A673 (cell line): ENCODE measurements at regions not wholly inside any gene's neighbourhood (a gene's known extent, or its start where the extent isn't known, plus 50 kb on each side); places are given as distances from the start of the nearest gene placed in this dataset.

Source experiments
- BruUV-seq: library from RNA; stranded (reverse); fragments of 400-500 nt; replicated peaks from 2 replicates; lab custom pipeline; 2021; lab: Mats Ljungman, UMichigan
- CTCF ChIA-PET: fragments of 300-600 bp; sonication (Branson Sonifier 250); formaldehyde crosslinking; loops from one replicate; lab custom pipeline; 2022; ENCODE audit warnings: antibody characterized with exemption; lab: Charles Lee
- POLR2A ChIA-PET: fragments of 300-600 bp; sonication (Branson Sonifier 250); formaldehyde crosslinking; loops from one replicate; lab custom pipeline; 2022; ENCODE audit warnings: antibody characterized with exemption; ENCODE audit not compliant: low non-redundant PET; lab: Charles Lee
- DNase-seq: peaks from one replicate; pipeline ENCODE4 v3.0.0-alpha.2; 2015; ENCODE audit warnings: low spot score
- H3K27ac ChIP-seq: fragments of 200-600 bp; sonication (generic); 2 replicates; pipeline ENCODE4 v1.5.1; 2016; ENCODE audit warnings: mixed run types, low read depth, mild to moderate bottlenecking, mixed read lengths, antibody characterized with exemption, low read length; ENCODE audit not compliant: poor library complexity, severe bottlenecking
- H3K27me3 ChIP-seq: fragments of 200-600 bp; sonication (generic); replicated peaks from 2 replicates; pipeline ENCODE4 v1.6.1; 2017; ENCODE audit warnings: mixed run types, low read depth, mild to moderate bottlenecking, mixed read lengths, antibody characterized with exemption, low read length; ENCODE audit not compliant: insufficient read depth, poor library complexity
- H3K36me3 ChIP-seq: fragments of 200-600 bp; sonication (generic); 2 replicates; pipeline ENCODE4 v1.6.1; 2016; ENCODE audit warnings: mixed run types, mild to moderate bottlenecking, mixed read lengths, antibody characterized with exemption, low read length; ENCODE audit not compliant: insufficient read depth, poor library complexity, severe bottlenecking
- H3K4me1 ChIP-seq: fragments of 200-600 bp; sonication (generic); 2 replicates; pipeline ENCODE4 v1.6.1; 2017; ENCODE audit warnings: mixed run types, mild to moderate bottlenecking, mixed read lengths, antibody characterized with exemption, low read length; ENCODE audit not compliant: insufficient read depth, poor library complexity, severe bottlenecking
- H3K4me3 ChIP-seq: fragments of 200-600 bp; sonication (generic); 2 replicates; pipeline ENCODE4 v1.5.1; 2016; ENCODE audit warnings: low read depth, mixed run types, mild to moderate bottlenecking, mixed read lengths, low read length; ENCODE audit not compliant: poor library complexity, severe bottlenecking
- H3K9me3 ChIP-seq: fragments of 200-600 bp; sonication (generic); 2 replicates; pipeline ENCODE4 v1.6.1; 2016; ENCODE audit warnings: mixed run types, low read depth, mild to moderate bottlenecking, mixed read lengths, antibody characterized with exemption, low read length; ENCODE audit not compliant: poor library complexity, severe bottlenecking
- CTCF ChIP-seq: fragments of 300-800, 200-600 bp; sonication (generic); conservative IDR thresholded peaks from 2 replicates; pipeline ENCODE4 v1.5.1; 2017; ENCODE audit warnings: low read depth, mild to moderate bottlenecking, antibody characterized with exemption, low read length, moderate library complexity, mixed read lengths
- EZH2 ChIP-seq: fragments of 200-600 bp; sonication (generic); IDR thresholded peaks from 2 replicates; pipeline ENCODE4 v1.6.1; 2017; ENCODE audit warnings: borderline replicate concordance, low read depth, mild to moderate bottlenecking, mixed read lengths, antibody characterized with exemption, low read length; ENCODE audit not compliant: poor library complexity, severe bottlenecking
- intact Hi-C: fragments of 100-400 bp; cut with micrococcal nuclease; formaldehyde crosslinking; loops from one replicate; pipeline ENCODE4 v1.10.0; 2022; ENCODE audit not compliant: unreplicated experiment

DNA sequence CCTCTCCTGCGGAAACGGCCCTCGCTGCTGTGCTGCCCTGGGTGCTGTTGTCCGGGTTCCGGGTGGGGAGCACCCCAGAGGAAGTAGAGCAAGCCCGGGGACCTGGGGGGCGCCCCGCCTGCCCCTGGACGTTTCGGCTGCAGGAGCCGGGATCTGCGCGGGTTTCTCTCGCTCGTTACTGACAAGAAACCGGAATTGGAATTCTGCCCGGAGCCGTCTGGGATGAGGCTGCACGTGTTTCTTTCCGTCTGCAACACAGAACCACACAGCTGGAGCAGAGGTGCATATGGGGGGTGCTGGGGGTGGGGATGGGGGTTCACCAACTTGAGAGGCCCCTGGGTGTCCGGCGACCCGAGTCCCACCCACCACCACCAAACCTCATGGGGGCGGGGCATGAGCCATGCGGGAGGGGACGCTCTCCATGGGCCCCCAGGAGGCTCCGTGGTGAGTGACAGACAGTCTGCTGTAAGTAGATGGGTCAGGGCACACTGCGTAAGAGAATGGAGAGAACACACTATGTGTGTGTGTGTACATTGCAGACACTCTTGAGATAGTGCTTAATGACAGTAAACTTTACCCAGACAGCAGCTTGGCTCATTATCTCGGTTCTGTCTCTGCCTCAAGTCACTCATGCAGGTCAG is 261.4 kb upstream of the C1orf174 start:
- DNase-seq, result no peak
- H3K36me3 ChIP-seq, result no peaks in the 10 kb centered on the region
- TF ChIP-seq CTCF (no peak), EZH2 (no peak)
- no peaks in the 10 kb centered on the region for H3K9me3 ChIP-seq
- no peak overlapping the region for H3K4me3 ChIP-seq
- POLR2A ChIA-PET, result no interaction called here
- no TSS peak for BruUV-seq
- CTCF ChIA-PET, result no interaction called here
- intact Hi-C loops, result no loop called here
- H3K27ac ChIP-seq, result no peak overlapping the region
- peaks cover 13% of the 10 kb centered on the region for H3K27me3 ChIP-seq
- no peaks in the 10 kb centered on the region for H3K4me1 ChIP-seq

DNA sequence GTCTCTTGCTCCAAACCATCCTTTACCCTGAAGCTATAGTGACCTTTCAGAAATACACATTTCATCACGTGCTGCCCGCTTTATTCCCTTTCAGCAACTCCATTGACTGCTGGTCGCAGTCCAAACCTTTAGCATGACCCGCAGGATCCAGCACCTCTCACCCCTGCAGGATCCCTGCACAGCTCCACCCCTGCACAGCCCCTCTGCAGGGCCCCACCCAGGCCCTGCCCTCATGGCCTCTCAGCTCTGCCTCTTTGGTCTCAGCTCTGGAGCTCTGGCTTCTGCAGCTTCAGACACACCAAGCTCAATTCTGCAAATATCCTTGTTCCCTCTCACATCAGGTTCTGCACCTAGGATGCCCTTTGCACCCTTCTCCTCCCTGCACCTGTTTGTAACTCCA is 264.9 kb upstream of the C1orf174 start:
- ChIA-PET CTCF (no interaction called here), POLR2A (no interaction called here)
- H3K36me3 ChIP-seq, result no peaks in the 10 kb centered on the region
- H3K4me1 ChIP-seq, result no peaks in the 10 kb centered on the region
- H3K4me3 ChIP-seq, result no peak overlapping the region
- no peak for TF ChIP-seq EZH2
- no peak for TF ChIP-seq CTCF
- BruUV-seq, result no TSS peak
- intact Hi-C loops, result no loop called here
- H3K9me3 ChIP-seq, result no peaks in the 10 kb centered on the region
- H3K27ac ChIP-seq, result no peak overlapping the region
- no peak for DNase-seq
- peaks cover 14% of the 10 kb centered on the region for H3K27me3 ChIP-seq

DNA sequence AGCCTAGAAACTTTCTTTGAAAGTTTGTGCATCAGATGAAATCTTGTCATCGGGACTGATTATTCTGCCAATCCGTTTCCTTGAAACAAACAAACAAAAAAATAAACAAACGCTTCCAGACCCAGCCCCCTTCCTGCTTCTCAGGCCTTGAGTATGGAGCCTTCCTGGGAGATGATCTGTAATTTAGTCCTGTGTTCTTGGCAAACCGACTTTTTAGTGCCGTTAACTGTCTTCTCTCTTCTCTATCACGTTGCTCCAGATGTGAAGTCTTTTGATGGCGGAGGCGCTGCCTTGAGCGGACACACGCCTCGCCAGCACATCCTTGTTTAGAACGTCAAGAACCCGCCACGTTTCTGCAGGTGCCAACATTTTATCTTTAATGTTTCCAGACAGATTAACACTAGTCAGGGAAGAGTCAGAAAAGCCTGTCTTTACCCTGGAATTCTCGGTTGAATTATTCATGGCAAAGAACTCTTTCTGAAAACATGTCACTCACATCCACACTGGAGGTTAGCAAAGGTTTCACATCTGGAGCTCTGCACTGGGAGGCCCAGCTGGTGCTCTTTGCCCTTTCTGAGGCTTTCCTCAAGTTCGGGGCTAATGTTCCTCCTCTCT is 265.7 kb upstream of the C1orf174 start:
- intact Hi-C loops, result no loop called here
- TF ChIP-seq CTCF, result no peak
- TF ChIP-seq EZH2, result no peak
- Histone ChIP-seq H3K36me3 (no peaks in the 10 kb centered on the region), H3K27me3 (peaks cover 22% of the 10 kb centered on the region), H3K4me3 (no peak overlapping the region), H3K4me1 (no peaks in the 10 kb centered on the region), H3K27ac (no peak overlapping the region), H3K9me3 (no peaks in the 10 kb centered on the region)
- no TSS peak for BruUV-seq
- CTCF ChIA-PET, result no interaction called here
- DNase-seq, result no peak
- POLR2A ChIA-PET, result no interaction called here
